ENCODE measurements at regions not wholly inside any gene's neighbourhood (a gene's known extent, or its start where the extent isn't known, plus 50 kb on each side); places are given as distances from the start of the nearest gene placed in this dataset.

GRCh38 chr22:46039535-46039934, 62.6 kb upstream of the WNT7B start:
- intact Hi-C loops (cut with DNase I): no loop called here
- DNase-seq (peak in 1 of 5 donors; percentile 7), FAIRE-seq (no peak)
- Histone ChIP-seq H3K9me3 (ENCODE audit: control insufficient read depth in 2 of 3, insufficient read depth in 1 of 3, low read length in 3 of 3) (no peaks in the 10 kb centered on the region), H3K4me3 (ENCODE audit: low read length in 3 of 3) (no peak overlapping the region), H3K4me1 (ENCODE audit: control insufficient read depth in 2 of 3, insufficient read depth in 2 of 3, low read depth in 1 of 3, low read length in 3 of 3) (peaks cover 0 to 26% (median 17%) of the 10 kb centered on the region in 3 donors), H3K27me3 (ENCODE audit: control insufficient read depth, insufficient read depth, low read length) (no peaks in the 10 kb centered on the region), H3K9ac (ENCODE audit: low read length in 3 of 3) (no peak overlapping the region), H3K27ac (ENCODE audit: low read depth in 2 of 2, low read length in 2 of 2) (no peak overlapping the region), H3K36me3 (ENCODE audit: control insufficient read depth in 2 of 3, insufficient read depth in 3 of 3, low read length in 3 of 3) (no peaks in the 10 kb centered on the region)
- no peak for TF ChIP-seq CTCF (IDR thresholded peaks at IDR 0.05; ENCODE audit: borderline replicate concordance, extremely low read depth, insufficient read depth)

DNA sequence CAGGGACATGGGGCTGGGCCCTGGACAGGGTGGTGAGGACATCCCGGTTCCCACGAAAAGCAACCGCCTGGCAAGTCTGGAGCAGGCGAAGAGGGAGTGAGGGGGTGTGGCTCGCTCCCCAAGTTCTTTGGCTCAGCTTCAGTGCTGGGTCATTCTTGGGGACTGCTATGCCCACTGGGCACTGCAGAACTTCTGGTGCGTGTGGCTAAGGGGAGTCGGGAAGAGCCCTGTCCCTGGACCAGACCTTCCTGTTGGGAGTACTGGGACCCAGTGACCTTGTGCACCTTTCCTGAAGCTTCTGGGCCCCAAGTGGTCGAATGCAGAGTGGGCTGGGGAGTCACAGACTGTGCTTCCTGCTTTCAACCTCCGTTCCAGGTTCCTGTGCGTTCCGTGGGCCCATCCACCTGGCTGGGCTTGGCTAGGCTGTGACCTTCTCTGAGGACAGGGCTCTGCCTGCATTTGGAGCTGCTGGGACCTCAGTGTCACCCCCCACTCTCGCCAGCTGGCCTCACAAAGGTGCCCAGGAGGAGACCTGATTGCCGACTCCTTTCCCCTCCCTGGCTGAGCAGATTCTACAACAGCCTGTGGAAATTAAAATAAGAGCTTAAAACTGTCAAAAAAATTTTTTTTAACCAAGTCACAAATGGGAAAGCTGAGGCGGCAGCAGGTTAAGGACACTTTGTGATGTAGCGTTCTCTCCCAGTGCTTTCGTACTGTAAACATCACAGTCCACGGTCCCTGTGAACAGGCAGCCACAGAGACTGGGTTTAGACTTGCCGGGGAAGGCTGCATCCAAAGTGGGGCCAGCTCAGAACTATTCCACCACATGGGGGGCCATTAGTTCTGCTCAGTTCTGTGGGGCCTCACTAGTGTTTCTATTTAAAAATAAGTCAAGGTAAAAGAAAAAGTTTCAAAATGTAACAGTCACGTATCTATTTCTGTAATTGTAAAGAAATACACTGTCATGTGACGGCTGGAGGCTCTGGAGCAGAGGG, 63.8 kb upstream of the WNT7B start:
- no peaks in the 10 kb centered on the region for H3K36me3 ChIP-seq (ENCODE audit: control insufficient read depth in 2 of 3, insufficient read depth in 3 of 3, low read length in 3 of 3)
- H3K4me3 ChIP-seq (ENCODE audit: low read length in 3 of 3): no peak overlapping the region
- DNase-seq (peak in 2 of 5 donors; percentile 38 to 64), FAIRE-seq (no peak)
- peaks cover 0 to 33% (median 13%) of the 10 kb centered on the region in 3 donors for H3K4me1 ChIP-seq (ENCODE audit: control insufficient read depth in 2 of 3, insufficient read depth in 2 of 3, low read depth in 1 of 3, low read length in 3 of 3)
- H3K9me3 ChIP-seq (ENCODE audit: control insufficient read depth in 2 of 3, insufficient read depth in 1 of 3, low read length in 3 of 3): no peaks in the 10 kb centered on the region
- H3K27ac ChIP-seq (ENCODE audit: low read depth in 2 of 2, low read length in 2 of 2): peak overlapping the region in 1 of 2 donors; percentile 32
- intact Hi-C loops (cut with DNase I): no loop called here
- peak overlapping the region in 1 of 3 donors; percentile 10 for H3K9ac ChIP-seq (ENCODE audit: low read length in 3 of 3)
- no peak for TF ChIP-seq CTCF (IDR thresholded peaks at IDR 0.05; ENCODE audit: borderline replicate concordance, extremely low read depth, insufficient read depth)
- H3K27me3 ChIP-seq (ENCODE audit: control insufficient read depth, insufficient read depth, low read length): no peaks in the 10 kb centered on the region

- no peaks in the 10 kb centered on the region for H3K9me3 ChIP-seq (ENCODE audit: control insufficient read depth in 2 of 3, insufficient read depth in 1 of 3, low read length in 3 of 3)
- intact Hi-C loops (cut with DNase I): no loop called here
- TF ChIP-seq CTCF (IDR thresholded peaks at IDR 0.05; ENCODE audit: borderline replicate concordance, extremely low read depth, insufficient read depth): no peak
- no peaks in the 10 kb centered on the region for H3K36me3 ChIP-seq (ENCODE audit: control insufficient read depth in 2 of 3, insufficient read depth in 3 of 3, low read length in 3 of 3)
- no peaks in the 10 kb centered on the region for H3K27me3 ChIP-seq (ENCODE audit: control insufficient read depth, insufficient read depth, low read length)
- H3K9ac ChIP-seq (ENCODE audit: low read length in 3 of 3): no peak overlapping the region
- peaks cover 0 to 33% (median 13%) of the 10 kb centered on the region in 3 donors for H3K4me1 ChIP-seq (ENCODE audit: control insufficient read depth in 2 of 3, insufficient read depth in 2 of 3, low read depth in 1 of 3, low read length in 3 of 3)
- no peak overlapping the region for H3K4me3 ChIP-seq (ENCODE audit: low read length in 3 of 3)
- peak in 2 of 5 donors; percentile 31 to 44 for DNase-seq
- FAIRE-seq: no peak
- H3K27ac ChIP-seq (ENCODE audit: low read depth in 2 of 2, low read length in 2 of 2): peak overlapping the region in 1 of 2 donors; percentile 11
These were observed 64.7 kb upstream of the WNT7B start for GRCh38 chr22:46041642-46042041.
